Tibial artery (tissue), 4 donors: ENCODE measurements at regions not wholly inside any gene's neighbourhood (a gene's known extent, or its start where the extent isn't known, plus 50 kb on each side); places are given as distances from the start of the nearest gene placed in this dataset.
A peak's percentile ranks its signal among the peaks of the same experiment; 100 is the strongest.

Experiments
- DNase-seq, 2 donors: peaks; one replicate each; pipeline ENCODE4 v3.0.0-alpha.2; 2019
- H3K27ac ChIP-seq, 2 donors: fragments of 200-600 bp; sonication (generic) in 1 of 2; 1 replicate in 1 of 2; 2 replicates in 1 of 2; pipeline ENCODE4 v1.5.1; 2018 to 2019; ENCODE audit warnings: mild to moderate bottlenecking in 1 of 2
- H3K27me3 ChIP-seq, 2 donors: fragments of 200-600 bp; sonication (generic) in 1 of 2; one replicate each; pipeline versions ENCODE4 v1.5.1 to v1.6.0; 2016 to 2019
- H3K36me3 ChIP-seq, 3 donors: fragments of 200-600 bp; sonication (generic) in 2 of 3; one replicate each; pipeline ENCODE4 v1.5.1; 2016 to 2019; ENCODE audit warnings: mild to moderate bottlenecking in 2 of 3
- H3K4me1 ChIP-seq, 4 donors: fragments of 200-600 bp; sonication (generic) in 2 of 4; 1 replicate in 3 of 4; 2 replicates in 1 of 4; pipeline ENCODE4 v1.5.1; 2016 to 2019
- H3K4me3 ChIP-seq, 2 donors: fragments of 200-600 bp; sonication (generic) in 1 of 2; 1 replicate in 1 of 2; 2 replicates in 1 of 2; pipeline ENCODE4 v1.5.1; 2018 to 2019; ENCODE audit warnings: mild to moderate bottlenecking in 2 of 2
- H3K9me3 ChIP-seq, 3 donors: fragments of 200-600 bp; sonication (generic) in 1 of 3; one replicate each; pipeline ENCODE4 v1.5.1; 2016 to 2019
- CTCF ChIP-seq, 2 experiments: fragments of 200-600 bp in 1 of 2; fragments of 450-650 bp in 1 of 2; IDR thresholded peaks; one replicate each; pipeline ENCODE4 v1.5.1; 2017 to 2019; ENCODE audit warnings: antibody characterized with exemption in 2 of 2, mild to moderate bottlenecking in 1 of 2, moderate library complexity in 1 of 2
- intact Hi-C: fragments of 100-400 bp; cut with DNase I; formaldehyde crosslinking; loops from one replicate; pipeline ENCODE4 v1.15.0; 2023; ENCODE audit warnings: low total_unique reads

- no peak for TF ChIP-seq CTCF (IDR thresholded peaks at IDR 0.05)
- intact Hi-C loops, result no loop called here
- no peak overlapping the region for H3K4me3 ChIP-seq
- H3K27me3 ChIP-seq, result no peaks in the 10 kb centered on the region
- DNase-seq, result no peak
- H3K36me3 ChIP-seq, result no peaks in the 10 kb centered on the region
- no peak overlapping the region for H3K27ac ChIP-seq
- H3K4me1 ChIP-seq, result peaks cover 0 to 14% (median 2%) of the 10 kb centered on the region in 4 donors
- H3K9me3 ChIP-seq, result no peaks in the 10 kb centered on the region
Observed at GRCh38 chr11:88424881-88425280, 87.3 kb upstream of the CTSC start.

- H3K4me1 ChIP-seq, result peaks cover 0 to 16% (median 2%) of the 10 kb centered on the region in 4 donors
- H3K27ac ChIP-seq, result no peak overlapping the region
- no peak overlapping the region for H3K4me3 ChIP-seq
- intact Hi-C loops, result no loop called here
- H3K9me3 ChIP-seq, result no peaks in the 10 kb centered on the region
- no peaks in the 10 kb centered on the region for H3K27me3 ChIP-seq
- no peak for TF ChIP-seq CTCF (IDR thresholded peaks at IDR 0.05)
- no peak for DNase-seq
- no peaks in the 10 kb centered on the region for H3K36me3 ChIP-seq
Observed at GRCh38 chr11:88421530-88421929, 84.0 kb upstream of the CTSC start.

GRCh38 chr11:88420165-88420791 lies 82.7 kb upstream of the CTSC start:
- TF ChIP-seq CTCF (IDR thresholded peaks at IDR 0.05), result no peak
- intact Hi-C loops, result no loop called here
- no peaks in the 10 kb centered on the region for H3K36me3 ChIP-seq
- no peaks in the 10 kb centered on the region for H3K27me3 ChIP-seq
- DNase-seq, result peak in 1 of 2 donors; percentile 37
- no peaks in the 10 kb centered on the region for H3K9me3 ChIP-seq
- H3K27ac ChIP-seq, result peak overlapping the region in 1 of 2 donors; percentile 27
- no peak overlapping the region for H3K4me3 ChIP-seq
- H3K4me1 ChIP-seq, result peaks cover 0 to 16% (median 2%) of the 10 kb centered on the region in 4 donors

GRCh38 chr11:88418508-88418907 lies 81.0 kb upstream of the CTSC start:
- no peaks in the 10 kb centered on the region for H3K27me3 ChIP-seq
- no peaks in the 10 kb centered on the region for H3K36me3 ChIP-seq
- H3K4me1 ChIP-seq, result peaks cover 0 to 16% (median 2%) of the 10 kb centered on the region in 4 donors
- H3K4me3 ChIP-seq, result no peak overlapping the region
- DNase-seq, result no peak
- intact Hi-C loops, result no loop called here
- TF ChIP-seq CTCF (IDR thresholded peaks at IDR 0.05), result no peak
- no peaks in the 10 kb centered on the region for H3K9me3 ChIP-seq
- H3K27ac ChIP-seq, result no peak overlapping the region

GRCh38 chr11:88415495-88415894 lies 78.0 kb upstream of the CTSC start:
- Histone ChIP-seq H3K27ac (no peak overlapping the region), H3K27me3 (no peaks in the 10 kb centered on the region), H3K36me3 (no peaks in the 10 kb centered on the region), H3K9me3 (no peaks in the 10 kb centered on the region), H3K4me1 (peaks cover 0 to 6% (median under 1%) of the 10 kb centered on the region in 4 donors), H3K4me3 (no peak overlapping the region)
- no peak for TF ChIP-seq CTCF (IDR thresholded peaks at IDR 0.05)
- DNase-seq, result no peak
- intact Hi-C loops, result no loop called here
